ENCODE measurements at regions not wholly inside any gene's neighbourhood (a gene's known extent, or its start where the extent isn't known, plus 50 kb on each side); places are given as distances from the start of the nearest gene placed in this dataset.

DNA sequence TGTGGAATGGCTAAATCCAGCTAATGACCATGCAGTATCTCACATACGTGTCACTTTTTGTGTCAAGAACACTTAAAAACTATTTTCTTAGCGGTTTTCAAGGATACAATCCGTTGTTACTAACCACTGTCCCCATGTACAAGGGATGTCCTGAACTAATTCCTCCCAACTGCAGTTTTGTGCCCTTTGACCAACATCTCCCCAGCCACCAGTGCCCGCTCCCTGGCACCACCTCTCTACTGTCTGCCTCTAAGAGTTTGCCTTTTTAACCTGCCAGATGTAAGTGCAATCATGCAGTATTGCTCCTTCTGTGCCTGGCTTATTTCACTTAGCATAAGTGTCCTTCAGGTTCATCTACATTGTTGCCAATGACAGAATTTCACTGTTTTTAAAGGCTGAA, 315.7 kb downstream of the TMEM121 start:
- peaks cover 0 to 8% of the 10 kb centered on the region in 2 donors for H3K4me1 ChIP-seq (ENCODE audit: control insufficient read depth in 2 of 2, insufficient read depth in 2 of 2, low read length in 2 of 2)
- H4K20me1 ChIP-seq (ENCODE audit: control insufficient read depth, insufficient read depth, low read length, poor library complexity, severe bottlenecking): peaks cover 93% of the 10 kb centered on the region
- TF ChIP-seq, protein P1, sequence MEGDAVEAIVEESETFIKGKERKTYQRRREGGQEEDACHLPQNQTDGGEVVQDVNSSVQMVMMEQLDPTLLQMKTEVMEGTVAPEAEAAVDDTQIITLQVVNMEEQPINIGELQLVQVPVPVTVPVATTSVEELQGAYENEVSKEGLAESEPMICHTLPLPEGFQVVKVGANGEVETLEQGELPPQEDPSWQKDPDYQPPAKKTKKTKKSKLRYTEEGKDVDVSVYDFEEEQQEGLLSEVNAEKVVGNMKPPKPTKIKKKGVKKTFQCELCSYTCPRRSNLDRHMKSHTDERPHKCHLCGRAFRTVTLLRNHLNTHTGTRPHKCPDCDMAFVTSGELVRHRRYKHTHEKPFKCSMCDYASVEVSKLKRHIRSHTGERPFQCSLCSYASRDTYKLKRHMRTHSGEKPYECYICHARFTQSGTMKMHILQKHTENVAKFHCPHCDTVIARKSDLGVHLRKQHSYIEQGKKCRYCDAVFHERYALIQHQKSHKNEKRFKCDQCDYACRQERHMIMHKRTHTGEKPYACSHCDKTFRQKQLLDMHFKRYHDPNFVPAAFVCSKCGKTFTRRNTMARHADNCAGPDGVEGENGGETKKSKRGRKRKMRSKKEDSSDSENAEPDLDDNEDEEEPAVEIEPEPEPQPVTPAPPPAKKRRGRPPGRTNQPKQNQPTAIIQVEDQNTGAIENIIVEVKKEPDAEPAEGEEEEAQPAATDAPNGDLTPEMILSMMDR (IDR thresholded peaks at IDR 0.05): no peak
- no peak for TF ChIP-seq EZH2 (IDR thresholded peaks at IDR 0.05; ENCODE audit: borderline replicate concordance, insufficient read depth, low read depth, low read length, poor library complexity, severe bottlenecking)
- DNase-seq (no peak), ATAC-seq (ENCODE audit: low read depth) (no peak)
- H3K4me3 Mint-ChIP-seq: no peak overlapping the region
- peak overlapping the region; percentile 81 for H3K27ac Mint-ChIP-seq
- H3K9me3 ChIP-seq (ENCODE audit: control extremely low read depth in 1 of 3, control insufficient read depth in 2 of 3, insufficient read depth in 1 of 3, low read length in 2 of 3): no peaks in the 10 kb centered on the region
- peaks cover 3% of the 10 kb centered on the region for H3K79me2 ChIP-seq (ENCODE audit: control insufficient read depth, insufficient read depth, low read length)
- no peak overlapping the region for H3K4me2 ChIP-seq (replicated peaks; ENCODE audit: low read depth, low read length, poor library complexity, severe bottlenecking)
- H3K9ac ChIP-seq (ENCODE audit: low read length): no peak overlapping the region
- H3K4me1 Mint-ChIP-seq: peaks cover 22% of the 10 kb centered on the region
- 77% methylated on average over 3 of the region's 4 CpGs for WGBS (ENCODE audit: insufficient coverage)
- intact Hi-C loops (cut with micrococcal nuclease): loop anchor here (10.0 kb wide), 1 partner anchor 47 kb away; no protein-coding TSS in a partner anchor
- H3K9me3 Mint-ChIP-seq (ENCODE audit: insufficient read depth): no peaks in the 10 kb centered on the region
- peaks cover 0 to 92% of the 10 kb centered on the region in 2 experiments for H3K36me3 ChIP-seq (replicated peaks in 1 of 2; ENCODE audit: control extremely low read depth in 1 of 2, control insufficient read depth in 1 of 2, extremely low read depth in 1 of 2, insufficient read depth in 2 of 2, low read length in 1 of 2)
- CTCF ChIA-PET: interaction anchor here (1.1 kb wide), 1 partner anchor 10 kb away, joined by 8 read pairs; no protein-coding TSS in a partner anchor
- no peak overlapping the region for H2AFZ ChIP-seq (ENCODE audit: insufficient read depth, low read depth, low read length, poor library complexity, severe bottlenecking)
- POLR2A ChIA-PET: interaction anchor here (0.7 to 1.3 kb wide), 2 partner anchors 9 to 429 kb away, joined by 3 to 5 read pairs; no protein-coding TSS in a partner anchor
- no peaks in the 10 kb centered on the region for H3K27me3 ChIP-seq (replicated peaks in 1 of 4; ENCODE audit: control extremely low read depth in 1 of 4, control insufficient read depth in 3 of 4, insufficient read depth in 4 of 4, low read length in 3 of 4)
- H3K4me3 ChIP-seq (ENCODE audit: control extremely low read depth in 1 of 5, extremely low read depth in 1 of 5, insufficient read depth in 1 of 5, low read depth in 2 of 5, low read length in 4 of 5): no peak overlapping the region
- no peaks in the 10 kb centered on the region for H3K27me3 Mint-ChIP-seq
- H3K27ac ChIP-seq (ENCODE audit: low read length in 2 of 2): peak overlapping the region in 1 of 2 donors; percentile 55

DNA sequence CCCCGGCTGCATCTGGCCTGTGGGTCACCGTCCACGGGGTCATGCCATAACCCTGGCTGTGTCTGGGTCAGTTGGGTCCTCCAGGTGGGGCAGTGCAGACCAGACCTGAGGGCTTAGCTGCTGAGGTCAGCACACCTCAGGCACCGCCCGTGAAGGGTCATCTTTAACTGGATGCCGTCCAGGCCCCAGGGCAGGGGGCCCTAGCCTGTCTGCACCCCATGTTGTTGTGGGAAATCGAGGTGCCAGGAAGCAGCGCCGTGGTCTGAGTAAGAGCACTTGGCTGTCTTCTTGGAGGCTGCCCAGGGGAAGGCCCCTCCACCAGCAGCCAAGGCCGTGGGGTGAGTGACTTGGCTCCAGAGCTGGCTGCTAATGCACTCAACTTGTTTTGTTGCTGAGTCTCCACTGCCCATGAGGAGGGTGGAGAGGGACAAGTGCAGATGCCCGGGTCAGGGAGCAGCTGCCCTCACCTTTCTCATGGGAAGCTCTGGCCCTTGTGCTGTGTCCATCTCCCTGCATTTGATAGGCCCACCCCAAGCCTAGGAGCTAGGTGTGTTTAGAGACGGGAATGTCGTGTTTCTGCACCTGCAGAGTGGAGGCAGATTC, 317.2 kb downstream of the TMEM121 start:
- CTCF ChIA-PET: no interaction called here
- no peaks in the 10 kb centered on the region for H3K9me3 Mint-ChIP-seq (ENCODE audit: insufficient read depth)
- 80% methylated on average over 13 of the region's 13 CpGs for WGBS (ENCODE audit: insufficient coverage)
- H3K4me2 ChIP-seq (replicated peaks; ENCODE audit: low read depth, low read length, poor library complexity, severe bottlenecking): no peak overlapping the region
- peaks cover 0 to 8% of the 10 kb centered on the region in 2 donors for H3K4me1 ChIP-seq (ENCODE audit: control insufficient read depth in 2 of 2, insufficient read depth in 2 of 2, low read length in 2 of 2)
- peak overlapping the region in 1 of 2 donors; percentile 55 for H3K27ac ChIP-seq (ENCODE audit: low read length in 2 of 2)
- H3K9ac ChIP-seq (ENCODE audit: low read length): no peak overlapping the region
- H3K27me3 Mint-ChIP-seq: no peaks in the 10 kb centered on the region
- no peak overlapping the region for H3K4me3 ChIP-seq (ENCODE audit: control extremely low read depth in 1 of 5, extremely low read depth in 1 of 5, insufficient read depth in 1 of 5, low read depth in 2 of 5, low read length in 4 of 5)
- no peaks in the 10 kb centered on the region for H3K27me3 ChIP-seq (replicated peaks in 1 of 4; ENCODE audit: control extremely low read depth in 1 of 4, control insufficient read depth in 3 of 4, insufficient read depth in 4 of 4, low read length in 3 of 4)
- peaks cover 92% of the 10 kb centered on the region for H4K20me1 ChIP-seq (ENCODE audit: control insufficient read depth, insufficient read depth, low read length, poor library complexity, severe bottlenecking)
- peak overlapping the region; percentile 28 for H3K27ac Mint-ChIP-seq
- H3K9me3 ChIP-seq (ENCODE audit: control extremely low read depth in 1 of 3, control insufficient read depth in 2 of 3, insufficient read depth in 1 of 3, low read length in 2 of 3): no peaks in the 10 kb centered on the region
- no peak for TF ChIP-seq EZH2 (IDR thresholded peaks at IDR 0.05; ENCODE audit: borderline replicate concordance, insufficient read depth, low read depth, low read length, poor library complexity, severe bottlenecking)
- TF ChIP-seq, protein P1 (IDR thresholded peaks at IDR 0.05): no peak
- DNase-seq (no peak), ATAC-seq (ENCODE audit: low read depth) (no peak)
- H2AFZ ChIP-seq (ENCODE audit: insufficient read depth, low read depth, low read length, poor library complexity, severe bottlenecking): no peak overlapping the region
- intact Hi-C loops (cut with micrococcal nuclease): loop anchor here (10.0 kb wide), 1 partner anchor 49 kb away; no protein-coding TSS in a partner anchor
- peaks cover 0 to 87% of the 10 kb centered on the region in 2 experiments for H3K36me3 ChIP-seq (replicated peaks in 1 of 2; ENCODE audit: control extremely low read depth in 1 of 2, control insufficient read depth in 1 of 2, extremely low read depth in 1 of 2, insufficient read depth in 2 of 2, low read length in 1 of 2)
- peaks cover 3% of the 10 kb centered on the region for H3K79me2 ChIP-seq (ENCODE audit: control insufficient read depth, insufficient read depth, low read length)
- no peak overlapping the region for H3K4me3 Mint-ChIP-seq
- POLR2A ChIA-PET: interaction anchor here (1.3 kb wide), 1 partner anchor 8 kb away, joined by 3 read pairs; no protein-coding TSS in a partner anchor
- peaks cover 27% of the 10 kb centered on the region for H3K4me1 Mint-ChIP-seq
